ENCODE measurements at regions not wholly inside any gene's neighbourhood (a gene's known extent, or its start where the extent isn't known, plus 50 kb on each side); places are given as distances from the start of the nearest gene placed in this dataset.

DNA sequence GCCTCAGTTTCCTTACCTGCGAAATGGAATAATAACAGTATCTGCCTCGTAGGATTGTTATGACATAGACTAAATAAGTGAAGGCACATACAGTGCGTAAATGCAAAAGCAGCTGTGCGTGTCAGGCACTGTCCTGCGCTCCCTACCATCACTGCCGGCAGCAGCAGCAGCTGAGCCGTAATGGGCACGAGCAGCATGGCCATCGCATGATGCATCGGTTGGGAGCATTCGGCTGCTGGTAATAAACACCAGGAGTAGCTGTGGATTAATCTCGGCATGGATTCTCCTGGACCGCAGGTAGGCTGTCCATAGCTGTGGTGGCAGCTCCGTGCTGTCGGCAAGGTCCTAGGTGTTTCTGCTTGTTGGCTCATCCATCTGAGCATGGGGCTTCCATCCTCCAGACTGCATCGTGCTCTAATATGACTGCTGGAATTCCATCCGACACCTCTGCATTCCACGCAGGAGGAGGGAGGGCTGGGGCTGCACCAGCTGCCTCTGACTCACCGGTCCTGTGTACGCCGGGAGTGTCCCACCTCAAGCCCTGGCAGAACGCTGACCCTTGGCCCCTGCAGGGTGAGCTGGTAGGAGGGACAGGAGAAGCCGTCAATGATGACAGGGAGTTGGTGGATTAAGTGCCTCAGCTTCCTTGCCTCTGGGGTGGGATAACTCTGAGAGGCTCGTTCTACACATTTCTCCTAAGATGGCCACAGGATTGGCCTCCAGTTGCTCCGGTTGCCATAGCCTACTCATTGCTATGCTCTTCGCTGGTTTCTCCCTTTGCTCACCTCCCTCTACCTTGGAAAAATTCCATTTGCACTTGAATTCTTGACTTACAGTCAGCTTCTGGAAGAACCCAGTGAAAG, 100.9 kb upstream of the PMEPA1 start:
- ATAC-seq = peak; percentile 42 to 74 (median 62)
- intact Hi-C loops (cut with DNase I) = loop anchor here in 1 of 2 donors (10.0 kb wide), 1 partner anchor 156 kb away; no protein-coding TSS in a partner anchor
- WGBS, 3 donors = 82 to 83% (median 83%) methylated on average over 26 of the region's 26 CpGs
- Histone ChIP-seq H3K4me3 (no peak overlapping the region), H3K9me3 (no peaks in the 10 kb centered on the region), H3K27me3 (ENCODE audit: insufficient read depth in 3 of 3, low read length in 2 of 3) (no peaks in the 10 kb centered on the region), H3K4me1 (peaks cover 12% of the 10 kb centered on the region), H3K36me3 (ENCODE audit: insufficient read depth in 1 of 2, low read depth in 1 of 2) (no peaks in the 10 kb centered on the region), H3K27ac (no peak overlapping the region)
- no peak for TF ChIP-seq CTCF (IDR thresholded peaks at IDR 0.05)
- no peak for DNase-seq

- WGBS, 3 donors = 28 to 49% (median 42%) methylated on average over 14 of the region's 14 CpGs
- H3K9me3 ChIP-seq = no peaks in the 10 kb centered on the region
- no peaks in the 10 kb centered on the region for H3K36me3 ChIP-seq (ENCODE audit: insufficient read depth in 1 of 2, low read depth in 1 of 2)
- DNase-seq (peak in 1 of 2 donors; percentile 35), ATAC-seq (peak; percentile 66 to 88 (median 78))
- no peak overlapping the region for H3K4me3 ChIP-seq
- intact Hi-C loops (cut with DNase I) = loop anchor here in 1 of 2 donors (10.0 kb wide), 1 partner anchor 155 kb away; no protein-coding TSS in a partner anchor
- H3K27ac ChIP-seq = no peak overlapping the region
- H3K27me3 ChIP-seq (ENCODE audit: insufficient read depth in 3 of 3, low read length in 2 of 3) = no peaks in the 10 kb centered on the region
- H3K4me1 ChIP-seq = peaks cover 12% of the 10 kb centered on the region
- TF ChIP-seq CTCF (IDR thresholded peaks at IDR 0.05) = no peak
Measured at GRCh38 chr20:57809661-57810172, 99.9 kb upstream of the PMEPA1 start.

DNA sequence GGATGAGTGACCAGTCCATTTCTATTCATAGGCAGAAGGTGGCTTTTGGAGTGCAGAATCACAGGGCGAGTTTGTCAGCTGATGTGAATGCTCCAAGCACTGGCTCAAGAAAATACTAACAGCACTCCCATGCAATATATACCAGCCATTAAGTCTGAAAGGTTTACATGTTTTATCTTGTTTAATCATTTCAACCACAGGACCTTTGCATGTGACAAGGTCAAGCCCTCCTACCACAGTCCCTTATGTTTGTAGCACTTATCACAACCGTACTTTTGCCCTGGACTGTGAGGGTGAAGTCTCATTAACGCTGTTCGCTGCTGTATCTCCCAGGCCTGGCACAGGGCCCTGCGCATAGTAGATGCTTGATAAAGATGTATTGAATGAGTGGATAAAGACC, 99.3 kb upstream of the PMEPA1 start:
- Histone ChIP-seq H3K27me3 (ENCODE audit: insufficient read depth in 3 of 3, low read length in 2 of 3) (no peaks in the 10 kb centered on the region), H3K36me3 (ENCODE audit: insufficient read depth in 1 of 2, low read depth in 1 of 2) (no peaks in the 10 kb centered on the region), H3K27ac (no peak overlapping the region), H3K9me3 (no peaks in the 10 kb centered on the region), H3K4me3 (no peak overlapping the region), H3K4me1 (peaks cover 12% of the 10 kb centered on the region)
- TF ChIP-seq CTCF (IDR thresholded peaks at IDR 0.05) = no peak
- intact Hi-C loops (cut with DNase I) = no loop called here
- WGBS, 3 donors = 91 to 97% (median 95%) methylated on average over 5 of the region's 5 CpGs
- ATAC-seq (no peak), DNase-seq (no peak)

- Histone ChIP-seq H3K27me3 (ENCODE audit: insufficient read depth in 3 of 3, low read length in 2 of 3) (no peaks in the 10 kb centered on the region), H3K4me3 (no peak overlapping the region), H3K36me3 (ENCODE audit: insufficient read depth in 1 of 2, low read depth in 1 of 2) (no peaks in the 10 kb centered on the region), H3K27ac (no peak overlapping the region), H3K4me1 (peaks cover 12% of the 10 kb centered on the region), H3K9me3 (no peaks in the 10 kb centered on the region)
- DNase-seq (no peak), ATAC-seq (no peak)
- TF ChIP-seq CTCF (IDR thresholded peaks at IDR 0.05) = no peak
- intact Hi-C loops (cut with DNase I) = no loop called here
- WGBS, 3 donors = 81 to 93% (median 88%) methylated on average over 9 of the region's 9 CpGs
Measured at GRCh38 chr20:57808264-57809070, 98.7 kb upstream of the PMEPA1 start.

All from psoas muscle (tissue), 7 donors.